OCI-LY1 (cell line): ENCODE measurements at regions not wholly inside any gene's neighbourhood (a gene's known extent, or its start where the extent isn't known, plus 50 kb on each side); places are given as distances from the start of the nearest gene placed in this dataset.

ENCODE experiments used
- H2AFZ ChIP-seq: fragments of 200-600 bp; sonication (generic), shearing (Covaris generic); 2 replicates; pipeline ENCODE4 v1.6.0; 2014; ENCODE audit warnings: antibody characterized with exemption, mild to moderate bottlenecking, low read length
- H3F3A ChIP-seq: fragments of 200-600 bp; sonication (generic), shearing (Covaris generic); 2 replicates; pipeline ENCODE4 v1.6.0; 2014; ENCODE audit warnings: mild to moderate bottlenecking, antibody characterized with exemption, low read length, moderate library complexity; ENCODE audit not compliant: insufficient read depth
- H3K27ac ChIP-seq: fragments of 200-600 bp; sonication (generic); 2 replicates; pipeline ENCODE4 v1.5.1; 2014; ENCODE audit warnings: low read length, mixed run types, mild to moderate bottlenecking, low read depth; ENCODE audit not compliant: poor library complexity, severe bottlenecking
- H3K27me3 ChIP-seq: fragments of 200-600 bp; sonication (generic); 2 replicates; pipeline ENCODE4 v1.6.0; 2014; ENCODE audit warnings: antibody characterized with exemption, mild to moderate bottlenecking, low read length, moderate library complexity; ENCODE audit not compliant: insufficient read depth
- H3K36me3 ChIP-seq: fragments of 200-600 bp; sonication (generic); 2 replicates; pipeline ENCODE4 v1.6.1; 2014; ENCODE audit warnings: mild to moderate bottlenecking, antibody characterized with exemption, low read length, moderate library complexity, mixed read lengths; ENCODE audit not compliant: insufficient read depth
- H3K4me1 ChIP-seq: fragments of 200-600 bp; sonication (generic); 2 replicates; pipeline ENCODE4 v1.5.1; 2014; ENCODE audit warnings: mild to moderate bottlenecking, low read length, moderate library complexity; ENCODE audit not compliant: insufficient read depth, severe bottlenecking
- H3K4me2 ChIP-seq: fragments of 200-600 bp; sonication (generic), shearing (Covaris generic); 2 replicates; pipeline ENCODE4 v1.6.1; 2014; ENCODE audit warnings: low read length
- H3K4me3 ChIP-seq: fragments of 200-600 bp; sonication (generic); 2 replicates; pipeline ENCODE4 v1.5.1; 2014; ENCODE audit warnings: low read length, low read depth, mild to moderate bottlenecking, mixed read lengths; ENCODE audit not compliant: poor library complexity, severe bottlenecking
- H3K79me2 ChIP-seq: fragments of 200-600 bp; shearing (Covaris generic); 2 replicates; pipeline ENCODE4 v1.6.1; 2016; ENCODE audit warnings: mixed run types, low read length, mixed read lengths; ENCODE audit not compliant: insufficient read depth
- H3K9ac ChIP-seq: fragments of 200-600 bp; sonication (generic), shearing (Covaris generic); 2 replicates; pipeline ENCODE4 v1.6.1; 2014; ENCODE audit warnings: mild to moderate bottlenecking, low read length, mixed read lengths
- H3K9me2 ChIP-seq: fragments of 200-600 bp; sonication (generic), shearing (Covaris generic); 2 replicates; pipeline ENCODE4 v1.6.1; 2014; ENCODE audit warnings: low read depth, mild to moderate bottlenecking, low read length, mixed read lengths
- H3K9me3 ChIP-seq: fragments of 200-600 bp; shearing (Covaris generic); 2 replicates; pipeline ENCODE4 v1.6.1; 2014; ENCODE audit warnings: low read length, mixed read lengths
- H4K20me1 ChIP-seq: fragments of 200-600 bp; sonication (generic), shearing (Covaris generic); 2 replicates; pipeline ENCODE4 v1.6.0; 2016; ENCODE audit warnings: mild to moderate bottlenecking, low read length; ENCODE audit not compliant: insufficient read depth
- EZH2 ChIP-seq: fragments of 200-600 bp; sonication (generic), shearing (Covaris generic); IDR thresholded peaks from 2 replicates; pipeline ENCODE4 v1.8.0; 2017; ENCODE audit warnings: borderline replicate concordance, mixed run types, mild to moderate bottlenecking, antibody characterized with exemption, low read length, moderate library complexity, mixed read lengths
- TF ChIP-seq, protein P1 (sequence below): fragments of 200-600 bp; sonication (generic), shearing (Covaris generic); IDR thresholded peaks from 2 replicates; pipeline ENCODE4 v1.5.1; 2017; ENCODE audit warnings: mild to moderate bottlenecking, antibody characterized with exemption, low read length, moderate library complexity, mixed read lengths

DNA sequence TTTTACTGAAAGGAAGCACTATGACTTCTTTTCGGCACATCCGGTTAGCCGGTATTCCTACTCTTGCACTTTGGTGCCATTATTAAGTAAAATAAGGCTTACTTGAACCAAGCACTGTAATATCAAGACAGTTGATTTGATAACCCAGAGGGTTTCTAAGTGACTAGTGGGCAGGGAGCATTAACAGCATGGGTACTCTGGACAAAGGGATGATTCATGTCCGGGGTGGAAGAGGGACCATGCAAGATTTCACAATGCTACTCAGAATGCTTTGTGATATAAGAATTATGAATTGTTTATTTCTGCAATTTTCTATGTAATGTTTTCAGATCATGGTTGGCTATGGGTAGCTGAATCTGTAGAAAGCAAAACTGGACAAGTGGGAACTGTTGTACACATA is 282.1 kb downstream of the TDRD3 start:
- no peaks in the 10 kb centered on the region for H3K79me2 ChIP-seq
- H3K27me3 ChIP-seq: no peaks in the 10 kb centered on the region
- no peaks in the 10 kb centered on the region for H3K36me3 ChIP-seq
- H3K9me2 ChIP-seq: no peaks in the 10 kb centered on the region
- H3K4me3 ChIP-seq: no peak overlapping the region
- TF ChIP-seq, protein P1, sequence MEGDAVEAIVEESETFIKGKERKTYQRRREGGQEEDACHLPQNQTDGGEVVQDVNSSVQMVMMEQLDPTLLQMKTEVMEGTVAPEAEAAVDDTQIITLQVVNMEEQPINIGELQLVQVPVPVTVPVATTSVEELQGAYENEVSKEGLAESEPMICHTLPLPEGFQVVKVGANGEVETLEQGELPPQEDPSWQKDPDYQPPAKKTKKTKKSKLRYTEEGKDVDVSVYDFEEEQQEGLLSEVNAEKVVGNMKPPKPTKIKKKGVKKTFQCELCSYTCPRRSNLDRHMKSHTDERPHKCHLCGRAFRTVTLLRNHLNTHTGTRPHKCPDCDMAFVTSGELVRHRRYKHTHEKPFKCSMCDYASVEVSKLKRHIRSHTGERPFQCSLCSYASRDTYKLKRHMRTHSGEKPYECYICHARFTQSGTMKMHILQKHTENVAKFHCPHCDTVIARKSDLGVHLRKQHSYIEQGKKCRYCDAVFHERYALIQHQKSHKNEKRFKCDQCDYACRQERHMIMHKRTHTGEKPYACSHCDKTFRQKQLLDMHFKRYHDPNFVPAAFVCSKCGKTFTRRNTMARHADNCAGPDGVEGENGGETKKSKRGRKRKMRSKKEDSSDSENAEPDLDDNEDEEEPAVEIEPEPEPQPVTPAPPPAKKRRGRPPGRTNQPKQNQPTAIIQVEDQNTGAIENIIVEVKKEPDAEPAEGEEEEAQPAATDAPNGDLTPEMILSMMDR: no peak
- TF ChIP-seq EZH2: no peak
- H4K20me1 ChIP-seq: no peaks in the 10 kb centered on the region
- H3F3A ChIP-seq: no peaks in the 10 kb centered on the region
- no peak overlapping the region for H3K4me2 ChIP-seq
- no peaks in the 10 kb centered on the region for H3K9me3 ChIP-seq
- H2AFZ ChIP-seq: no peak overlapping the region
- H3K4me1 ChIP-seq: no peaks in the 10 kb centered on the region
- H3K9ac ChIP-seq: no peak overlapping the region
- no peak overlapping the region for H3K27ac ChIP-seq

DNA sequence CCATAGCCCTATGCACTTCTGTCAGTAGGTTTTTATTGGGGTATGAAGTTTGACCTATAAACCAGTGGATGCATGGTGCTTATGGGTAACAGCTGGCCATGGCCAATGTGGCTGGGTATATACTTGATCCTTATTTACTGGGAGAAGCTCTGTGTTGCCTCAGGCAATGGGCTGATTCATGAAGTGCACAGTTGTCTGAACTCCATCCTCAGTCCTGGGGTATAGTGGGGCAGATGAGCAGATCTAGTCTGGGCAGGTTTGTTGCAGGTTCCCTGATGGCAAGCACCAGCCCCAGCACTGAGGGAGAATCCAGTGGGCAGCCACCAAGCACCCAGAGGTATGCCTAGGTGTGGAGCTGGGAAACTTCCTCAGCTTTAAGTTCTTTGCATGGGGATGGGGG is 274.4 kb downstream of the TDRD3 start:
- H3K27ac ChIP-seq: no peak overlapping the region
- H3K79me2 ChIP-seq: no peaks in the 10 kb centered on the region
- TF ChIP-seq EZH2: no peak
- TF ChIP-seq, protein P1: no peak
- H3K4me3 ChIP-seq: no peak overlapping the region
- H3F3A ChIP-seq: no peaks in the 10 kb centered on the region
- no peaks in the 10 kb centered on the region for H3K36me3 ChIP-seq
- H3K9me3 ChIP-seq: no peaks in the 10 kb centered on the region
- H3K27me3 ChIP-seq: no peaks in the 10 kb centered on the region
- H2AFZ ChIP-seq: no peak overlapping the region
- H3K4me1 ChIP-seq: no peaks in the 10 kb centered on the region
- no peaks in the 10 kb centered on the region for H3K9me2 ChIP-seq
- H3K4me2 ChIP-seq: no peak overlapping the region
- H4K20me1 ChIP-seq: no peaks in the 10 kb centered on the region
- H3K9ac ChIP-seq: no peak overlapping the region

GRCh38 chr13:60663788-60664187 is 266.8 kb downstream of the TDRD3 start:
- no peaks in the 10 kb centered on the region for H3K27me3 ChIP-seq
- H3K9me3 ChIP-seq: no peaks in the 10 kb centered on the region
- H3F3A ChIP-seq: no peaks in the 10 kb centered on the region
- H3K4me2 ChIP-seq: no peak overlapping the region
- no peaks in the 10 kb centered on the region for H3K79me2 ChIP-seq
- no peak overlapping the region for H3K27ac ChIP-seq
- no peak overlapping the region for H3K9ac ChIP-seq
- peaks cover 7% of the 10 kb centered on the region for H3K4me1 ChIP-seq
- no peak for TF ChIP-seq EZH2
- TF ChIP-seq, protein P1: no peak
- peak overlapping the region; percentile 23 for H3K4me3 ChIP-seq
- no peaks in the 10 kb centered on the region for H3K9me2 ChIP-seq
- no peak overlapping the region for H2AFZ ChIP-seq
- no peaks in the 10 kb centered on the region for H4K20me1 ChIP-seq
- no peaks in the 10 kb centered on the region for H3K36me3 ChIP-seq
